CD4-positive, alpha-beta T cell treated with Interferon gamma for 1 hour (primary cell): ENCODE measurements at regions not wholly inside any gene's neighbourhood (a gene's known extent, or its start where the extent isn't known, plus 50 kb on each side); places are given as distances from the start of the nearest gene placed in this dataset.
"Not testable (repeated sequence)": the region's sequence is repeated elsewhere in the genome, so short reads cannot be mapped to it uniquely, and the experiment has no call there.

Experiments used
- DNase-seq: peaks from one replicate; pipeline ENCODE4 v3.0.0-alpha.2; 2020

- no peak for DNase-seq
Observed at GRCh38 chr6:135606392-135606791, 108.9 kb upstream of the AHI1 start.

- DNase-seq = no peak
Observed at GRCh38 chr6:135608031-135608430, 110.5 kb upstream of the AHI1 start.

- not testable (repeated sequence) for DNase-seq
Observed at GRCh38 chr6:135610192-135610591, 112.7 kb upstream of the AHI1 start.

- no peak for DNase-seq
Observed at GRCh38 chr6:135616655-135617054, 119.1 kb upstream of the AHI1 start.

- no peak for DNase-seq
Observed at GRCh38 chr6:135617222-135617621, 119.7 kb upstream of the AHI1 start.

- DNase-seq = no peak
Observed at GRCh38 chr6:135622081-135622480, 124.5 kb upstream of the AHI1 start.

GRCh38 chr6:135623979-135624378, 126.4 kb upstream of the AHI1 start:
- DNase-seq = no peak

GRCh38 chr6:135624402-135625295, 127.1 kb upstream of the AHI1 start:
- DNase-seq = no peak

GRCh38 chr6:135626001-135626400, 128.5 kb upstream of the AHI1 start:
- not testable (repeated sequence) for DNase-seq

GRCh38 chr6:135627092-135627715, 129.7 kb upstream of the AHI1 start:
- DNase-seq = no peak

- DNase-seq = no peak
Observed at GRCh38 chr6:135630789-135631376, 133.3 kb upstream of the AHI1 start.

- DNase-seq = no peak
Observed at GRCh38 chr6:135631821-135632220, 134.3 kb upstream of the AHI1 start.

- DNase-seq = no peak
Observed at GRCh38 chr6:135633573-135633972, 136.0 kb upstream of the AHI1 start.

GRCh38 chr6:135637701-135638100, 140.2 kb upstream of the AHI1 start:
- no peak for DNase-seq

- DNase-seq = no peak
Observed at GRCh38 chr6:135638108-135638507, 140.6 kb upstream of the AHI1 start.

- no peak for DNase-seq
Observed at GRCh38 chr6:135640048-135640447, 142.5 kb upstream of the AHI1 start.

GRCh38 chr6:135640449-135641111, 143.0 kb upstream of the AHI1 start:
- DNase-seq = no peak

GRCh38 chr6:135642912-135643311, 145.4 kb upstream of the AHI1 start:
- no peak for DNase-seq

GRCh38 chr6:135644394-135644793, 146.9 kb upstream of the AHI1 start:
- no peak for DNase-seq

- no peak for DNase-seq
Observed at GRCh38 chr6:135647521-135647920, 150.0 kb upstream of the AHI1 start.

GRCh38 chr6:135651964-135652755, 154.6 kb upstream of the AHI1 start:
- DNase-seq = no peak

- DNase-seq = no peak
Observed at GRCh38 chr6:135655055-135655454, 157.5 kb upstream of the AHI1 start.

- DNase-seq = no peak
Observed at GRCh38 chr6:135657207-135657606, 159.7 kb upstream of the AHI1 start.
